ENCODE measurements at regions not wholly inside any gene's neighbourhood (a gene's known extent, or its start where the extent isn't known, plus 50 kb on each side); places are given as distances from the start of the nearest gene placed in this dataset.

- Histone ChIP-seq H3K36me3 (ENCODE audit: low read length) (no peaks in the 10 kb centered on the region), H3K27me3 (ENCODE audit: low read length) (no peaks in the 10 kb centered on the region), H3K79me2 (ENCODE audit: insufficient read depth, low read length) (no peaks in the 10 kb centered on the region), H3K9me2 (replicated peaks; ENCODE audit: insufficient read depth, low read length) (no peaks in the 10 kb centered on the region), H3K4me2 (ENCODE audit: low read depth, low read length, poor library complexity, severe bottlenecking) (no peak overlapping the region), H3K9ac (ENCODE audit: low read length) (no peak overlapping the region), H3K27ac (ENCODE audit: low read depth, low read length) (no peak overlapping the region), H3K9me3 (ENCODE audit: insufficient read depth, low read length) (no peaks in the 10 kb centered on the region), H4K20me1 (ENCODE audit: low read depth, low read length) (no peaks in the 10 kb centered on the region), H2AFZ (ENCODE audit: low read depth, low read length, severe bottlenecking) (no peak overlapping the region), H3F3A (ENCODE audit: insufficient read depth) (no peaks in the 10 kb centered on the region), H3K4me3 (ENCODE audit: insufficient read depth, low read length, poor library complexity, severe bottlenecking) (no peak overlapping the region)
- no peak for TF ChIP-seq EZH2phosphoT487 (conservative IDR thresholded peaks at IDR 0.05; ENCODE audit: low read length)
- TF ChIP-seq, protein P1, sequence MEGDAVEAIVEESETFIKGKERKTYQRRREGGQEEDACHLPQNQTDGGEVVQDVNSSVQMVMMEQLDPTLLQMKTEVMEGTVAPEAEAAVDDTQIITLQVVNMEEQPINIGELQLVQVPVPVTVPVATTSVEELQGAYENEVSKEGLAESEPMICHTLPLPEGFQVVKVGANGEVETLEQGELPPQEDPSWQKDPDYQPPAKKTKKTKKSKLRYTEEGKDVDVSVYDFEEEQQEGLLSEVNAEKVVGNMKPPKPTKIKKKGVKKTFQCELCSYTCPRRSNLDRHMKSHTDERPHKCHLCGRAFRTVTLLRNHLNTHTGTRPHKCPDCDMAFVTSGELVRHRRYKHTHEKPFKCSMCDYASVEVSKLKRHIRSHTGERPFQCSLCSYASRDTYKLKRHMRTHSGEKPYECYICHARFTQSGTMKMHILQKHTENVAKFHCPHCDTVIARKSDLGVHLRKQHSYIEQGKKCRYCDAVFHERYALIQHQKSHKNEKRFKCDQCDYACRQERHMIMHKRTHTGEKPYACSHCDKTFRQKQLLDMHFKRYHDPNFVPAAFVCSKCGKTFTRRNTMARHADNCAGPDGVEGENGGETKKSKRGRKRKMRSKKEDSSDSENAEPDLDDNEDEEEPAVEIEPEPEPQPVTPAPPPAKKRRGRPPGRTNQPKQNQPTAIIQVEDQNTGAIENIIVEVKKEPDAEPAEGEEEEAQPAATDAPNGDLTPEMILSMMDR (IDR thresholded peaks at IDR 0.05; ENCODE audit: insufficient read depth, low read length, poor library complexity, severe bottlenecking): no peak
Observed at GRCh38 chr4:67261971-67262370, 283.3 kb downstream of the CENPC start.

- Histone ChIP-seq H3K27ac (ENCODE audit: low read depth, low read length) (no peak overlapping the region), H3K9me2 (replicated peaks; ENCODE audit: insufficient read depth, low read length) (no peaks in the 10 kb centered on the region), H3F3A (ENCODE audit: insufficient read depth) (no peaks in the 10 kb centered on the region), H3K9me3 (ENCODE audit: insufficient read depth, low read length) (no peaks in the 10 kb centered on the region), H2AFZ (ENCODE audit: low read depth, low read length, severe bottlenecking) (no peak overlapping the region), H3K4me2 (ENCODE audit: low read depth, low read length, poor library complexity, severe bottlenecking) (no peak overlapping the region), H4K20me1 (ENCODE audit: low read depth, low read length) (no peaks in the 10 kb centered on the region), H3K27me3 (ENCODE audit: low read length) (no peaks in the 10 kb centered on the region), H3K9ac (ENCODE audit: low read length) (no peak overlapping the region), H3K36me3 (ENCODE audit: low read length) (no peaks in the 10 kb centered on the region), H3K79me2 (ENCODE audit: insufficient read depth, low read length) (no peaks in the 10 kb centered on the region), H3K4me3 (ENCODE audit: insufficient read depth, low read length, poor library complexity, severe bottlenecking) (no peak overlapping the region)
- no peak for TF ChIP-seq EZH2phosphoT487 (conservative IDR thresholded peaks at IDR 0.05; ENCODE audit: low read length)
- TF ChIP-seq, protein P1 (IDR thresholded peaks at IDR 0.05; ENCODE audit: insufficient read depth, low read length, poor library complexity, severe bottlenecking): no peak
Observed at GRCh38 chr4:67256388-67257043, 288.8 kb downstream of the CENPC start.

DNA sequence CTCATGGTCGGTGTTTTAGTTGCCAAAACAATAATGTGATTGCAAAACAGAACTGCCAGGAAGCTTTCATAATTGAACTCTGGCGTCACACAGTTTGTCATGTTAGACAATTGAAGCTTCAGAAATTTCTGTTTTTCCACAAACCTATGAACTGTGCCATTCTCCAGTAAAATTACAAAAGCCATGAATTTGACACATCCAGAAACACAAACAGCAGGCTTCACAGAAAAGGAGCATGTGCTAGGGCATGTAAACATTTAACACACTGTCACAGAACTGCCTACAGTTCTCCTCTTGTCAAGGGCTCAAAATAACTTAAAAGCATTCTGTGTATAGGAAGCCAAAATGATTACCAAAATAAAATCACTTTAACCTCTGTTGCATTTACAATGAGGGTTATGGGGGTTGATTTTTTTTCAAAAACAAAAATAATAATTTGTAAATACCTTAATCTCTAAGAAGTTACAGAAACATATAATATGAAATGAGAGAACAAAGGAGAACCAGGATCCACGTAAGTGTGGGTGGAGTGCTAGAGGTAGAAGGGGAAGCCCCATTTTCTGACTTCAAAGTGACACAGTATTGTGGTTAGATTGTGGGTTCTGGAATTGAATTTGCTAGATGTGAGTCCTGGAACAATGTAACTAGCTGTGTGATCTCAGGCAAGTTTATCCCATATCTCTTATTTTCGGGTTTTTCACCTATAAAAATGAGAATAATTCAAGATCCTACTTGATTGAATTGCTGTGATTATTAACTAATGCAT is 295.0 kb downstream of the CENPC start:
- no peak for TF ChIP-seq EZH2phosphoT487 (conservative IDR thresholded peaks at IDR 0.05; ENCODE audit: low read length)
- TF ChIP-seq, protein P1 (IDR thresholded peaks at IDR 0.05; ENCODE audit: insufficient read depth, low read length, poor library complexity, severe bottlenecking): no peak
- no peaks in the 10 kb centered on the region for H3K79me2 ChIP-seq (ENCODE audit: insufficient read depth, low read length)
- no peaks in the 10 kb centered on the region for H3K27me3 ChIP-seq (ENCODE audit: low read length)
- no peaks in the 10 kb centered on the region for H3F3A ChIP-seq (ENCODE audit: insufficient read depth)
- no peaks in the 10 kb centered on the region for H4K20me1 ChIP-seq (ENCODE audit: low read depth, low read length)
- no peak overlapping the region for H3K9ac ChIP-seq (ENCODE audit: low read length)
- no peaks in the 10 kb centered on the region for H3K9me3 ChIP-seq (ENCODE audit: insufficient read depth, low read length)
- no peak overlapping the region for H2AFZ ChIP-seq (ENCODE audit: low read depth, low read length, severe bottlenecking)
- H3K4me3 ChIP-seq (ENCODE audit: insufficient read depth, low read length, poor library complexity, severe bottlenecking): no peak overlapping the region
- H3K36me3 ChIP-seq (ENCODE audit: low read length): no peaks in the 10 kb centered on the region
- no peaks in the 10 kb centered on the region for H3K9me2 ChIP-seq (replicated peaks; ENCODE audit: insufficient read depth, low read length)
- no peak overlapping the region for H3K4me2 ChIP-seq (ENCODE audit: low read depth, low read length, poor library complexity, severe bottlenecking)
- no peak overlapping the region for H3K27ac ChIP-seq (ENCODE audit: low read depth, low read length)

Measured in SU-DHL-6 (cell line).